Left colon (tissue), 2 donors: ENCODE measurements at regions not wholly inside any gene's neighbourhood (a gene's known extent, or its start where the extent isn't known, plus 50 kb on each side); places are given as distances from the start of the nearest gene placed in this dataset.

Experiments
- ATAC-seq: fragments of 200-7000 bp; cut with Tn5 transposase; one replicate; pipeline ENCODE4 v1.9.1; 2020; ENCODE audit warnings: mild to moderate bottlenecking, moderate library complexity
- DNase-seq, 2 donors: peaks; one replicate each; pipeline ENCODE4 v3.0.0-alpha.2; 2020
- intact Hi-C, 2 donors: fragments of 100-400 bp; cut with DNase I in 1 of 2; cut with micrococcal nuclease in 1 of 2; formaldehyde crosslinking; loops; one replicate each; pipeline versions ENCODE4 v1.11.2 to v1.14.0; 2022; cut with DNase I, micrococcal nuclease
- donor health status: DM: no; HTN: no; CAD: no.
- donor health status: DM: yes; HTN: yes; CAD: no.

- DNase-seq (no peak), ATAC-seq (no peak)
- intact Hi-C loops, result no loop called here
Measured at GRCh38 chr21:39107739-39108138, 75.5 kb downstream of the PSMG1 start.

GRCh38 chr21:39106881-39107462, 76.3 kb downstream of the PSMG1 start:
- ATAC-seq (no peak), DNase-seq (no peak)
- intact Hi-C loops, result no loop called here

- no peak for DNase-seq
- no peak for ATAC-seq
- intact Hi-C loops, result no loop called here
Measured at GRCh38 chr21:39105836-39106235, 77.4 kb downstream of the PSMG1 start.

- no peak for DNase-seq
Measured at GRCh38 chr21:39105341-39105765, 77.9 kb downstream of the PSMG1 start.

GRCh38 chr21:39104911-39105310, 78.3 kb downstream of the PSMG1 start:
- intact Hi-C loops, result no loop called here
- ATAC-seq, result no peak
- no peak for DNase-seq

More at GRCh38 chr21:39105341-39105765, 77.9 kb downstream of the PSMG1 start:
- no peak for ATAC-seq
- intact Hi-C loops, result no loop called here

GRCh38 chr21:39103689-39104088, 79.6 kb downstream of the PSMG1 start:
- intact Hi-C loops, result no loop called here
- DNase-seq, result no peak
- ATAC-seq, result no peak

GRCh38 chr21:39099859-39100258, 83.4 kb downstream of the PSMG1 start:
- no peak for ATAC-seq
- intact Hi-C loops, result no loop called here
- DNase-seq, result no peak

- intact Hi-C loops, result no loop called here
- ATAC-seq (no peak), DNase-seq (no peak)
Measured at GRCh38 chr21:39098696-39099200, 84.5 kb downstream of the PSMG1 start.

GRCh38 chr21:39097981-39098380, 85.3 kb downstream of the PSMG1 start:
- DNase-seq (no peak), ATAC-seq (no peak)
- intact Hi-C loops, result no loop called here

- intact Hi-C loops, result no loop called here
- ATAC-seq, result no peak
- no peak for DNase-seq
Measured at GRCh38 chr21:39097335-39097861, 85.9 kb downstream of the PSMG1 start.

GRCh38 chr21:39096754-39097153, 86.5 kb downstream of the PSMG1 start:
- no peak for ATAC-seq
- intact Hi-C loops, result no loop called here

GRCh38 chr21:39095681-39096080, 87.6 kb downstream of the PSMG1 start:
- intact Hi-C loops, result no loop called here
- ATAC-seq, result no peak
- DNase-seq, result no peak

More at GRCh38 chr21:39096754-39097153, 86.5 kb downstream of the PSMG1 start:
- DNase-seq, result no peak

GRCh38 chr21:39094847-39095579, 88.2 kb downstream of the PSMG1 start:
- intact Hi-C loops, result no loop called here
- DNase-seq, result no peak

GRCh38 chr21:39094087-39094780, 89.0 kb downstream of the PSMG1 start:
- DNase-seq, result no peak
- ATAC-seq, result peak; percentile 15
- intact Hi-C loops, result no loop called here

More at GRCh38 chr21:39094847-39095579, 88.2 kb downstream of the PSMG1 start:
- ATAC-seq, result peak; percentile 90

GRCh38 chr21:39093526-39093925, 89.7 kb downstream of the PSMG1 start:
- intact Hi-C loops, result no loop called here
- DNase-seq, result no peak
- no peak for ATAC-seq

GRCh38 chr21:39088831-39089380, 94.3 kb downstream of the PSMG1 start:
- DNase-seq, result no peak
- intact Hi-C loops, result no loop called here
- ATAC-seq, result no peak

GRCh38 chr21:39088031-39088370, 95.2 kb downstream of the PSMG1 start:
- DNase-seq (no peak), ATAC-seq (peak; percentile 28)
- intact Hi-C loops, result no loop called here

- DNase-seq (no peak), ATAC-seq (no peak)
- intact Hi-C loops, result no loop called here
Measured at GRCh38 chr21:39087238-39088030, 95.8 kb downstream of the PSMG1 start.

GRCh38 chr21:39086547-39086946, 96.7 kb downstream of the PSMG1 start:
- no peak for ATAC-seq
- intact Hi-C loops, result no loop called here
- no peak for DNase-seq
